ENCODE measurements at regions not wholly inside any gene's neighbourhood (a gene's known extent, or its start where the extent isn't known, plus 50 kb on each side); places are given as distances from the start of the nearest gene placed in this dataset.
"Not testable (repeated sequence)": the region's sequence is repeated elsewhere in the genome, so short reads cannot be mapped to it uniquely, and the experiment has no call there.

- no peak for DNase-seq (ENCODE audit: low spot score)
Observed at GRCh38 chr4:54843946-54844345, 186.2 kb downstream of the KIT start.

DNA sequence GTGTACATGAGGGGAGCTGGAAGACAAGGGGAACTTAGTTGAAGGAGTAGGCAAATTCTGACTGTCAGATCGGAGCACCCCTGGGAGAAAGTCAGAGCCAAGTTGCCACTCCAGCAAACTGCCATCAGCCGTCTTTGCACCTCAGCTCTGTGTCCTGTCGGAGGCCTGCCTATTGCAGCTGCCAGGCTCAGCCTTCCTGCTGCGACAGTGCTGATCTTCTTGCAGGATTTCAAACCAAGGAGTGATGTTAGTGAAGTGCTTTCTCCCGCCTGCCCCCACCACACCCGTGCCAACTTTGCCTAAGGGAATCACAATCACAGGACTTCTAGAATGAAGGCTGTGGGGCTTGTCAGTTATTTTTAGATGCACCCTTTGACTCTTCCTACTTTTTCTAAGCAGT lies 185.3 kb downstream of the KIT start:
- DNase-seq (ENCODE audit: low spot score), result no peak

DNA sequence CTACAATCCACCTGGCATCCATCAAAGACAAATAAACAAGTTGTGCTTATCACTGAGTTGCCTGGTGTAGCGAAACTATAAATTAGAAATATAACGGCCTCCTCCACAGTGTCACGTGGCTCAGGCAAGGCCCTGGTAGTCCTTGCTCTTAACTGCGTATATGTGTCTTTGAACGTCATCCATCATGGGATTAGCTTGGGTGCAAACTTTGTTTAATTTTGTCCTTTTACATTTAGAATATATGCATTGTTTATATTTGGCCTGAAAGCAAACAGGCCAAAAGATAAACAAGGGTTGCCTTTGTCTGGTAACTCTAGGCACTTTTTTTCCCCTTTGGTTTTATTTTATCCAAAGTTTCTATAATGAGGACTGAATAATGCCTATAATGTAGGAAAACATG lies 184.9 kb downstream of the KIT start:
- DNase-seq (ENCODE audit: low spot score), result no peak

DNA sequence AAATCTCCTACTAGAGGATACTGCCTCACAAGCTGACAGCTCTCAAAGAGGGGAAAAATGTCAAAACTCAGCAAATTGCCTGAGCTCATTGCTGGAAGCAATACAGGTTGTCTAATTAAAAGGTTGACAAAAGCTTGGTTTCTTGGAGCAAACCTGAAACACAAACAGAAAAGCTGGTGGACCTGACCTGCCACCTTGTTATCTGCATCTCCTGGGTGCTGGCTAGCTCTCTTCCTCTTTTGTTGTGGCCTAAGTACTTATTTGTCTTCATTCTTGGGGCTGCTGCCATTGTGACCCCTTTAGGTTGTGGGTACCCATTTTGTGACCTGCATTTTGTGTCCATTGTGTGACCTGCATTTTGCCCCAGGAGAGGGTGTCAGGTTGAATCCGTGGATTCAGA lies 184.5 kb downstream of the KIT start:
- no peak for DNase-seq (ENCODE audit: low spot score)

GRCh38 chr4:54840992-54841768 lies 183.4 kb downstream of the KIT start:
- DNase-seq (ENCODE audit: low spot score), result no peak

DNA sequence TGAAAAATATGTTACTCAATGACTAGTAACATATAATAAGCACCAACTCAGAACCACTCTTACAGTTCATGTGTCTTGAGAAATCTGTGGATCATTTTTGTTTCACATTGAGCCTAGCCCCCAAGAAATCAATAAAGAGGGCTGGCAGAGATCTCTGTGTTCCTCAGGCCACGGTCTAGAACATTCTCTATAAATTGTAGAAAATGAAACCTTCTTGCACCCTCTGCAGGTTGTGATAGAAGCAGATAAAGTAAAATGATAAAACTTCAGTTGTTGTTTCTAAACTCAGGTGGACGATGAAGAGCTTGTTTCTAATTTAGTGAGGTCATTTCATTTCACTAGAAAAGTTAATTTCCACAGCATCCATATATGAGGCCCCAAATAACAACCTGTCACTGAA lies 182.7 kb downstream of the KIT start:
- no peak for DNase-seq (ENCODE audit: low spot score)

DNA sequence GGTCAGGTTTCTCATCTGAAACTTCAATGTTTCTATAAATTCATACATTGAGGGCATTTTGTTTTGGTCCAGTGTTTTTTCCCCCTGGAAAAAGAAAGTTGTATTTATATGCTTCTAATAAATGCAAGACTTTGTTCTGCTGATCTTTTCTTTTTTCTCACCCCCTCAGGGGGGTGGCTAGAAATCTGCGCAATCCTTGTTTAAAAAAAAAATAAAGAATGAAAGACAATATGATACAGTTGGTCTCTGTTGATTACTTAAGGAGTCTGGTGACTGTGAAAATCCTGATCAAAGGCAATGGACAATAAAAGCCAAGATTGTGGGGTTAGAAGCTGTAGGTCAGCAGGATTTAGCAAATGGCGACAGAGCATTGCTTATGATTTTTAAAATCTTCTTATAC lies 180.5 kb downstream of the KIT start:
- DNase-seq (ENCODE audit: low spot score), result no peak

- no peak for DNase-seq (ENCODE audit: low spot score)
Observed at GRCh38 chr4:54837576-54838140, 179.9 kb downstream of the KIT start.

DNA sequence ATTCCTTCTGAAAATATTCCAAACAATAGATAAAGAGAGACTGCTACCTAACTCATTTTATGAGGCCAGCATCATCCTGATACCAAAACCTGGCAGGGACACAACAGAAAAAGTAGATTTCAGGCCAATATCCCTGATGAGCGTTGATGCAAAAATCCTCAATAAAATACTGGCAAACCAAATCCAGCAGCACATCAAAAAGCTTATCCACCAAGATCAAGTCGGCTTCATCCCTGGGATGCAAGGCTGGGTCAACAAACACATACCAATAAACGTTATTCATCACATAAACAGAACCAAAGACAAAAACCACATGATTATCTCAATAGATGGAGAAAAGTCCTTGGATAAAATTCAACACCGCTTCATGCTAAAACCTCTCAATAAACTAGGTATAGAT lies 170.6 kb downstream of the KIT start:
- not testable (repeated sequence) for DNase-seq (ENCODE audit: low spot score)

- DNase-seq (ENCODE audit: low spot score), result no peak
Observed at GRCh38 chr4:54823616-54824015, 165.9 kb downstream of the KIT start.

GRCh38 chr4:54819034-54819433 lies 161.3 kb downstream of the KIT start:
- no peak for DNase-seq (ENCODE audit: low spot score)

DNA sequence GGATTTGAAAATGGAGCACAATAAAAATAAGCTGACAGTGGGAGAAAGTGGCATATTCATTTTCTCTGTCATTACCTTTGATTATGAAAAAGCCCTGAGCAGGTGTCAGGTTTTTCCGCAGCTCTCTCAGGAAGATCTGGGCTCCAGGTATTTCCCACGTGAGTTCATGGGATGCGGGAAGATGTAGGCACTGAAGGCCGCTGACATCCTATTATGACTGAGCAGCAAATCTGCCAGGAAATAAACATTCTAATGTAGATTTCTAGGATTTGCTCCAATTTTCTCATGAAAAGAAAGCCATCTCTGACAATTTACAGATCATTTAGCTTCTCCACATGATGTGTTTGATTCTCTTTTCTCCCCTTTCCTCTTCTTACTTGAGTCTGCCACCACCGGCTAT lies 160.7 kb downstream of the KIT start:
- no peak for DNase-seq (ENCODE audit: low spot score)

GRCh38 chr4:54813674-54814073 lies 155.9 kb downstream of the KIT start:
- DNase-seq (ENCODE audit: low spot score), result no peak

- DNase-seq (ENCODE audit: low spot score), result no peak
Observed at GRCh38 chr4:54806351-54806750, 148.6 kb downstream of the KIT start.

- no peak for DNase-seq (ENCODE audit: low spot score)
Observed at GRCh38 chr4:54802336-54802735, 144.6 kb downstream of the KIT start.

DNA sequence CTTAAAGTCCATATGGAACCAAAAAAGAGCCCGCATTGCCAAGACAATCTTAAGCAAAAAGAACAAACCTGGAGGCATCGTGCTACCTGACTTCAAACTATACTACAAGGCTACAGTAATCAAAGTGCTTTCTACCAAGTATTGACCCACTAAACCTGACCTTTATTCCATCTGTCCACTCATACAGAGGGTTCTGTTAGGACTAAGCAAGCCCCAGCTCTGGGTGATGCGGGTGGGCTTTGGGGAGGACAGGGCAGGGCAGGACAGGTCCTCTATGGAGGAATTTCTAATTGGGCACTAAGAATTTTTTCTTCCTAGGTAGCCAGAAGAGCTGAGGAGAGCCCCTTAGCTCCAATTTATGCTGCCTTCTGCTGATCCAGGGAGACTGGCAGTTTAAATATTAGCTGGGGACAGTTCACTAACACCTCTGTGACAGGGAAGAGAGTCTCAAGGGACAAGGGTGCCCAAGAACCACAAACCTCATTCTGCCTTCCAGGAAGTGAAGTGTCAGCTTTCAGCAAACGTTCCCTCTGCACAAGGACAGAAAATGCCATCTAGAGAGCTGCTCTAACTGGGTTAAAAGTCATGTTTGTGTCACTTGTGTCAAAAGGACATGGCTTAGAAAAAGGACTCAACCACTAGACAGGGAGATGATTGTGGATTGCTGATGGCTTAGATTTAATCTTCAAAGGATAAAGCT lies 143.2 kb downstream of the KIT start:
- DNase-seq (ENCODE audit: low spot score), result peak; percentile 2

GRCh38 chr4:54794579-54794978 lies 136.8 kb downstream of the KIT start:
- DNase-seq (ENCODE audit: low spot score), result no peak

GRCh38 chr4:54793856-54794422 lies 136.2 kb downstream of the KIT start:
- no peak for DNase-seq (ENCODE audit: low spot score)
